ENCODE measurements at regions not wholly inside any gene's neighbourhood (a gene's known extent, or its start where the extent isn't known, plus 50 kb on each side); places are given as distances from the start of the nearest gene placed in this dataset.
"Not testable (repeated sequence)": the region's sequence is repeated elsewhere in the genome, so short reads cannot be mapped to it uniquely, and the experiment has no call there.

DNA sequence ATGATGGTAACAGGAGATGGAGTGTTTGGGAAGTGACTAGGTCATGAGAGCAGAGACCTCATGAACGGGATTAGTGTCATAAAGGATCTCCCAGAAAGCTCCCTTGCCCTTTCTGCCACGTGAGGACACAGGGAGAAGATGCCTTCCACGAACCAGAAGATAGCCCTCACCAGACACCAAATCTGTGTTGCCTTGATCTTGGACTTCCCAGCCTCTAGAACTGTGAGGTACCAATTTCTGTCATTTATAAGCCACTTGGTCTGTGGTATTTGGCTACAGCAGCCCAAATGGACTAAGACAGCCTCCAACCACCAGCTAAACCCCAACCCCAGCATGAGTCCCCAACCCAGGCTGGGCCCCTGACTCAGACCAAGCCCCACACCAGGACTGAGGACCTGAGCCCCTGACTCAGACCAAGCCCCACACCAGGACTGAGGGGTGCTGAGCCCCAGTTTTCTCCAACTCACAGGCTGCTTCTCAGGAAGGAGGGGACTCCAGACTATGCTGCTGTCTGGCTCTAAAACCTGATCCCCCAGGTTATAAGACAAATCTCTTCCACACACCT is 54.1 kb downstream of the PTPRS start:
- H3K9me3 ChIP-seq (ENCODE audit: control insufficient read depth, low read length) = no peaks in the 10 kb centered on the region
- no peaks in the 10 kb centered on the region for H3K27me3 ChIP-seq (ENCODE audit: control insufficient read depth, insufficient read depth, low read length)
- no peak overlapping the region for H2AFZ ChIP-seq
- H3K4me1 ChIP-seq = no peaks in the 10 kb centered on the region
- no peaks in the 10 kb centered on the region for H3K79me2 ChIP-seq
- H3K36me3 ChIP-seq (ENCODE audit: control insufficient read depth, insufficient read depth, low read length) = no peaks in the 10 kb centered on the region
- H3K27ac ChIP-seq = no peak overlapping the region
- H3K4me3 ChIP-seq (ENCODE audit: low read depth, low read length) = no peak overlapping the region
- no peak overlapping the region for H3K9ac ChIP-seq
- no peak overlapping the region for H3K4me2 ChIP-seq (ENCODE audit: low read length)
- TF ChIP-seq, protein P1, sequence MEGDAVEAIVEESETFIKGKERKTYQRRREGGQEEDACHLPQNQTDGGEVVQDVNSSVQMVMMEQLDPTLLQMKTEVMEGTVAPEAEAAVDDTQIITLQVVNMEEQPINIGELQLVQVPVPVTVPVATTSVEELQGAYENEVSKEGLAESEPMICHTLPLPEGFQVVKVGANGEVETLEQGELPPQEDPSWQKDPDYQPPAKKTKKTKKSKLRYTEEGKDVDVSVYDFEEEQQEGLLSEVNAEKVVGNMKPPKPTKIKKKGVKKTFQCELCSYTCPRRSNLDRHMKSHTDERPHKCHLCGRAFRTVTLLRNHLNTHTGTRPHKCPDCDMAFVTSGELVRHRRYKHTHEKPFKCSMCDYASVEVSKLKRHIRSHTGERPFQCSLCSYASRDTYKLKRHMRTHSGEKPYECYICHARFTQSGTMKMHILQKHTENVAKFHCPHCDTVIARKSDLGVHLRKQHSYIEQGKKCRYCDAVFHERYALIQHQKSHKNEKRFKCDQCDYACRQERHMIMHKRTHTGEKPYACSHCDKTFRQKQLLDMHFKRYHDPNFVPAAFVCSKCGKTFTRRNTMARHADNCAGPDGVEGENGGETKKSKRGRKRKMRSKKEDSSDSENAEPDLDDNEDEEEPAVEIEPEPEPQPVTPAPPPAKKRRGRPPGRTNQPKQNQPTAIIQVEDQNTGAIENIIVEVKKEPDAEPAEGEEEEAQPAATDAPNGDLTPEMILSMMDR (IDR thresholded peaks at IDR 0.05) = no peak

DNA sequence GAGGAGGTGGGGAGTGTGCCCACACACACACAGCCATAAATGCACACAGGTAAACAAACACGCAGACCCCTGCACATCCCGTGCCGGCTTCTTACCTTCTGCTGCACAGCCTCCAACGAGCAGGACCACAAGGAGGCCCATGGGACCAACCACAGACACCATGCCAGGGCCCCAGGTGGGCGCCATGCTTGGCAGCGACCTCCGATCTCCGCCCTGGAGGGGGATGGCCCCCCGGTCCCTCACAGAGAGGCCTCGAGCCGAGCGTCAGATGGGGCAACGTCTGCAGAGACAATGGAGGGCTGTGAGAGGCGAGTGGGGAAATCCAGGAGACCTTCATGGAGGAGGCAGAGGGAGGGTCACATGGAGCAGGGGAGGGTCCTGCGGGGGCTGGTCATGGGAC is 54.7 kb downstream of the PTPRS start:
- Histone ChIP-seq H3K9me3 (ENCODE audit: control insufficient read depth, low read length) (no peaks in the 10 kb centered on the region), H3K4me1 (no peaks in the 10 kb centered on the region), H3K27me3 (ENCODE audit: control insufficient read depth, insufficient read depth, low read length) (no peaks in the 10 kb centered on the region), H3K27ac (no peak overlapping the region), H3K4me2 (ENCODE audit: low read length) (no peak overlapping the region), H2AFZ (no peak overlapping the region), H3K79me2 (no peaks in the 10 kb centered on the region), H3K36me3 (ENCODE audit: control insufficient read depth, insufficient read depth, low read length) (no peaks in the 10 kb centered on the region), H3K4me3 (ENCODE audit: low read depth, low read length) (no peak overlapping the region), H3K9ac (no peak overlapping the region)
- TF ChIP-seq, protein P1 (IDR thresholded peaks at IDR 0.05) = no peak

DNA sequence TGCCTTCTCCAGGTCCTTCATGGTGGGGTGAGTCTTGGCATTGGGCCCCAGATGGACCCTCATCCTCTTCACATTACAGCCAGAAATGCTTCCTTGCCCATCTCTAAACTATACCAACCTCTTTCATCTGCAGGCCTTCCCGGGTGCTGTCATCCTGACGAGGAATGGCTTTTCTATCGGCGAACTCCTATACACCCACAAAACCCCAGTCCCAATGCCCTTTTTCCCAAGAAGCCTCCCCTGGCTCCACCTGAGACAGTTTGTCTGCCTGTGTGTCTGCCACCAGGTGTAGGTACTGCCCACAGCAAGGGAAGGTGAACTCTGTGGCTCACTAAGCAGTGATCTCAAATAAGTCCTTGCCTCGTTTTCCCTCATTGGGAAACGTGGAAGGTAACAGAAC is 55.3 kb downstream of the PTPRS start:
- no peaks in the 10 kb centered on the region for H3K9me3 ChIP-seq (ENCODE audit: control insufficient read depth, low read length)
- no peak overlapping the region for H3K4me3 ChIP-seq (ENCODE audit: low read depth, low read length)
- TF ChIP-seq, protein P1 (IDR thresholded peaks at IDR 0.05) = no peak
- no peaks in the 10 kb centered on the region for H3K4me1 ChIP-seq
- H3K9ac ChIP-seq = no peak overlapping the region
- H3K79me2 ChIP-seq = no peaks in the 10 kb centered on the region
- no peak overlapping the region for H3K27ac ChIP-seq
- H2AFZ ChIP-seq = no peak overlapping the region
- H3K4me2 ChIP-seq (ENCODE audit: low read length) = no peak overlapping the region
- no peaks in the 10 kb centered on the region for H3K27me3 ChIP-seq (ENCODE audit: control insufficient read depth, insufficient read depth, low read length)
- no peaks in the 10 kb centered on the region for H3K36me3 ChIP-seq (ENCODE audit: control insufficient read depth, insufficient read depth, low read length)

DNA sequence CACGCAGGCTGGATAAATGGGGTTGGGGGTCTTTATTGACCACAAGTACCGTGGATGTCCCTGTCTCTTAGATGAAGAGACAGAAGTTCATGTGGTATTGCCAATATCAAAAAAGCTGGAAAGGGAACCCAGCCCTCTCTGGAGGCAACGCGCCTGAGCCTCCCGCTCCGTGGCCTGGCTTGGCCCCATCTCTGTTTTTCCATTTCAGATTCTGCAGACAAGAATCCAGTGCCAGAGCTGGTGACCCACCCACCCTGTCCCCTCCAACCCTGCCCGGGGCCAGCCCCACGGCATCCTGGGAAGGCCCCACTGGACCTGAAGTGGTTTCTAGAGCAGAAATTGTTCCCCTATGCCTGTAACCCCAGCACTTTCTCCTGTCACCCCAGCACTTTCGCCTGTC is 57.7 kb downstream of the PTPRS start:
- TF ChIP-seq, protein P1 (IDR thresholded peaks at IDR 0.05) = no peak
- H2AFZ ChIP-seq = no peak overlapping the region
- no peak overlapping the region for H3K4me3 ChIP-seq (ENCODE audit: low read depth, low read length)
- no peaks in the 10 kb centered on the region for H3K4me1 ChIP-seq
- no peaks in the 10 kb centered on the region for H3K79me2 ChIP-seq
- no peaks in the 10 kb centered on the region for H3K27me3 ChIP-seq (ENCODE audit: control insufficient read depth, insufficient read depth, low read length)
- no peaks in the 10 kb centered on the region for H3K36me3 ChIP-seq (ENCODE audit: control insufficient read depth, insufficient read depth, low read length)
- H3K27ac ChIP-seq = no peak overlapping the region
- no peak overlapping the region for H3K9ac ChIP-seq
- no peaks in the 10 kb centered on the region for H3K9me3 ChIP-seq (ENCODE audit: control insufficient read depth, low read length)
- H3K4me2 ChIP-seq (ENCODE audit: low read length) = no peak overlapping the region

DNA sequence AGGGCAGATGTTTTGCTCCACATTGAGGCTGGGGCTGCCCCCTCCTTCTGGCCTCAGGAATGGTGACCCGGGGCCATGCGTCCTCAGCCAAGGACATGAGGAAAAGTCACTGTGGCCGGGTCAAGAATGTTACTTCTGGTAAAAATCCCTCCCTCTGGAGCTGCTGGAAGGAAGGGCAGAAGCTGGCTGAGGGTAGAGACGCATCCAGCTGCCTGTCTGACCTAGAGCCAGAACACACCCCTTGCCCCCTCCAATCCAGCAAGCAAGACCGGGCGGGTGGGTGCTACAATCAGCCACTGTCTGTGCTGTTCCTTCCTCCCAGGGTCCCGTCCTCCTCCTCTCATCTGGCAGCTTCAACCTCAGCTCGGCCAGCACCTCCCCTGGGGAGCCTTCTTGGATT is 59.0 kb downstream of the PTPRS start:
- H3K9ac ChIP-seq = no peak overlapping the region
- H3K36me3 ChIP-seq (ENCODE audit: control insufficient read depth, insufficient read depth, low read length) = no peaks in the 10 kb centered on the region
- H3K4me1 ChIP-seq = no peaks in the 10 kb centered on the region
- TF ChIP-seq, protein P1 (IDR thresholded peaks at IDR 0.05) = no peak
- H3K27ac ChIP-seq = no peak overlapping the region
- no peaks in the 10 kb centered on the region for H3K9me3 ChIP-seq (ENCODE audit: control insufficient read depth, low read length)
- H3K4me2 ChIP-seq (ENCODE audit: low read length) = no peak overlapping the region
- no peaks in the 10 kb centered on the region for H3K27me3 ChIP-seq (ENCODE audit: control insufficient read depth, insufficient read depth, low read length)
- no peaks in the 10 kb centered on the region for H3K79me2 ChIP-seq
- H3K4me3 ChIP-seq (ENCODE audit: low read depth, low read length) = no peak overlapping the region
- no peak overlapping the region for H2AFZ ChIP-seq

DNA sequence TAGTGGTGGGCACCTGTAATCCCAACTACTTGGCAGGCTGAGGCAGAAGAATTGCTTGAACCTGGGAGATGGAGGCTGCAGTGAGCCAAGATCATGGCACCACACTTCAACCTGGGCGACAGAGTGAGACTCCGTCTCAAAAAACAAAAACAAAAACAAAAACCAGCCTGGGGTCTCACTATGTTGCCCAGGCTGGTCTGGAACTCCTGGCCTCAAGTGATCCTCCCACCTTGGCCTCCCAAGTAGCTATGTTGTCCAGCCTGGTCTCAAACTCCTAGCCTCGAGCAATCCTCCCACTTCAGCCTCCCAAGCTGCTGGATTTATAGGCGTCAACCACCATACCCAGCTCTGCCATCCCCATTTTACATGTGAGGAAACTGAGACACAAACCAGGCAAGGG is 64.9 kb downstream of the PTPRS start:
- not testable (repeated sequence) for H3K9me3 ChIP-seq (ENCODE audit: control insufficient read depth, low read length); H3K36me3 ChIP-seq (ENCODE audit: control insufficient read depth, insufficient read depth, low read length); H3K4me2 ChIP-seq (ENCODE audit: low read length); H2AFZ ChIP-seq; H3K79me2 ChIP-seq; H3K27me3 ChIP-seq (ENCODE audit: control insufficient read depth, insufficient read depth, low read length); H3K9ac ChIP-seq; H3K4me3 ChIP-seq (ENCODE audit: low read depth, low read length); H3K4me1 ChIP-seq; H3K27ac ChIP-seq

All from parathyroid adenoma (tissue), 2 donors.